COLO829 (cell line): ENCODE measurements at regions not wholly inside any gene's neighbourhood (a gene's known extent, or its start where the extent isn't known, plus 50 kb on each side); places are given as distances from the start of the nearest gene placed in this dataset.
"Not testable (repeated sequence)": the region's sequence is repeated elsewhere in the genome, so short reads cannot be mapped to it uniquely, and the experiment has no call there.

Source experiments
- DNase-seq: peaks from one replicate; pipeline ENCODE4 v3.0.0; 2012; ENCODE audit warnings: low spot score

DNA sequence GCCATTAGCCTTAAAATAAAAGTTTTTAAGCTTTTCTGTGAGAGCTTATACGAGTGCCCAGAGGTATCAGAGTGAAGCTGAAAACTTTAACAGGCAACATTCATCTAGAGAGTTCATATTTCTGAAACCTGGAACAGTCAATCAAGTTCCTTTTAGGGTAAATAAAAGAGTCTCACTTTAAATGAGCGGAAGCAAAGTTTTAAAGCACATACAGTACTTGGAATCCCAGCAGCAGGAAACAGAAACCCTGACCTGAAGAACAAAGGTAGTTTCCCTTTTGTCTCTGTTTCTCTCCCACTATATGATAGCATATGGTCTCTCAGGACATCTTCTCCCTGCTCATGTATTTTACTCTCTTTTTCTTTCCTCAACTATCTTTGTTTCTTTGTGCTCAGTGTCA is 153.0 kb downstream of the ASB9 start:
- no peak for DNase-seq

DNA sequence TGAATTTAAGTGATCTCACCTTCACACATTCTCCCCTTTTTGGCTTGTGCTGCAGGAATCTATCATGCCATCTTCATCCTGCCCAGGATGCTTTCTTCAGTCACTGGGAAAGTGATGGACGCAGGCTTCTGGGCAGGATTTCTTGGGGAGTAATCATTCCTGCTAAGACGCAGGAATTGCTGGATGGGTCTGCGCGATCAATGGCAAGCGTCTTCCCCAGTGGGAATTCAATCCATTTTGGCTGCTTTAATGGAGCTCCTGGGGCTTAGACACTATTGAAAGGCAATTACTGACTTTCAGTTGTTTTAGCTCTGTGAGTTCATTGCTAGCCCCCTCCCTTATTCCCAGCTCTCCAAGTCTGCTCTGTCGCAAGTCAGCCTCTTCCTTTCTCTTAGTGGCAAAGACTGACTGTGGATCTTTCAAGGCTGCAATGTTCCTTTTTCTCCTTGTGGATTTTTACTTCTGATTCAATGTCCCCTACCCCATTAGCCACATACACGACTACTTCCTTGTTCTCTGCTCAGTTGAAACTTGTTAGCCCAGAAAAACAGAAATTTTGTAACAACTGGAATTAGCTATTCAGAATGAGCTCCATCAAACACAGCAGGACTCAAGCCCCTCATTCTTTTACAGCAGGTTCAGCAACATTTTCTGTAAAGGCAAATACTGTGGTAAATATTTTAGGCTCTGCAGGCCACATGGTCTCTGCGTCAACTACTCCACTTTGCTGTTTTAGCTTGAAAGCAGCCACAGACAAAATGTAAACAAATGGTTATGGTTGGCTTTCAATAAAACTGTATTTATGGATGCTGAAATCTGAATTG is 154.9 kb downstream of the ASB9 start:
- DNase-seq = no peak

DNA sequence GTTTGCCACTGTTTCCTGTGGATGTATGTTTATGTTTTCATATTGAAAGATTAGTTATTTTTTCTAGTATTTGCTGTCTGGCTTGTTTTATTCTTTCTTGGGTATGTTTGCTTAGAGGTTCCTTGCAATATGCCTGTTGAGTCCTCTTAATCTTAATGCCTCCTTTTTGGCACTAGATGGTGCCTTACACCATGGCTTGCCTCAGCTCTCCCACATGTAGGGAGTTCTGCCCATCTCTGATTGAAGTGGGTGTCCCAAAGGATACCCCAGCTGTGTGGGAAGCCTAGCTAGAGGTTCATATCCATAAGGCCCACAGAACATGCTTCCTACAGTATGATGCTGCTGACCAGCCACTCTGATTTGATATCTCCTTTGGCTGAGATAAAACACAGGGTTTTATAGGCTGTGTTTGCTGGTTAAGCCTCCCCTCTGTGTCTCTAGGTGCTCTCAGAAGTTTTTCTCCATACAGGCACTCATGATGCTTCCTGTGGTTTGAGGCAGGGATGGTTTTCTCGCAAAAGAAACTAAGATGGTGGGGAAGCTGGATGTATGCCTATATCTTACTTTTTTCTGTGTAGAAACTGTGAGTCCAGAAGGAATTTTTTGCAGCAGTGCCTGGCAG is 162.4 kb downstream of the ASB9 start:
- peak; percentile 2 for DNase-seq

DNA sequence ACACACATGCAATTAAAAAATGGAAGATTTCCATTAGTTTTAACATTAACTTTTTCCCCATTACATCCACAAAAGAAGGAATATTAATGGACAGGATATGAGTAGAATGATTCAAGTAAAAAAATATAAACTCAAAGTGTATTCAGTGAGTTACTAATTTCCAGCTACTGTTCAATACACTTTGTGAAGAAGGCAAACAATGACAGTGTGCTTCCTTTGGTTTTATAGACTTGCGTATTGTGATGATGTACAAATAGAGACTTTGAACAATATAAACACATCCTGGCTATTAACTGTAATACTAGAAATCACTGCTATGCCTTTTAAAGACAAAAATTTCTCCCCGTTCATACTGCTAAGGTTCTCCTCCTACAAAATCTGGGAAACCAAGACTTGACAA is 171.4 kb downstream of the ASB9 start:
- no peak for DNase-seq

DNA sequence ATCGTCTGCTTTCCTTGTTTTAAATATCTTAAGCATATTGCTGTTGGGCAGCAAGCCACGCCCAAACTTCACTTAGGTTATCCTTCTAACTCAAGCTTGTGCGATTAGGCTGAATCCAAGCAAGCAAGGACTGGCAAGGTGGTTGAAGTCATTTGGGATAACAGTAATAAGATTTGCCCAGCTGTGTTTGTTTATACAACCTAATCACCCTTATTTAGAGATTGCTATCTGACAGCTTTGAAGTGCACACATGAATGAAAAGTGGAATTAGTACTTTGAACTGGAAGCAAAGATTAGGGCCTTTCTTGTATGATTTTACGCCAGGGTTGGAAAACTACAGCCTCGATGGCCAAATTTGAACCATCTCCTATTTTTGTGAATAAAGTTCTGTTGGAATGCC is 182.1 kb downstream of the ASB9 start:
- DNase-seq = no peak

DNA sequence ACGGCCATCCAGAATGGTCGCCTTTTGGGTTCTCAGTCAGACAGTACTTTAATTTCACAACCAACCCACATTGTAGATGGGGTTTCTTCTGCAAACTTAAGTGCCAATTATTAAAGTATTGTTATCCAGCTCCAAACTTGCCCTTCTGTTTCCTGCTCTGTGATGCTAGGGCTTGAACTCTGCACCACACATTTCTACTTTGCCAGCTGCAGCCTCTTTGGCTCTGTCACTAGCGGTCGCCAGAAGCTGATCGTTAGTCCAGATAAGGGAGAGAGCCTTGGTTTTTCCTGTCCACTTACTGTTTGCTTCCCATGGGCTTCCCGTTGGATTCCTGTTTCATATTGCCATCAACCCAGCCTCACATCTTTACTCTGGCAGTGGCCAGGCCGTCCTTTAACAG is 196.6 kb downstream of the ASB9 start:
- no peak for DNase-seq

DNA sequence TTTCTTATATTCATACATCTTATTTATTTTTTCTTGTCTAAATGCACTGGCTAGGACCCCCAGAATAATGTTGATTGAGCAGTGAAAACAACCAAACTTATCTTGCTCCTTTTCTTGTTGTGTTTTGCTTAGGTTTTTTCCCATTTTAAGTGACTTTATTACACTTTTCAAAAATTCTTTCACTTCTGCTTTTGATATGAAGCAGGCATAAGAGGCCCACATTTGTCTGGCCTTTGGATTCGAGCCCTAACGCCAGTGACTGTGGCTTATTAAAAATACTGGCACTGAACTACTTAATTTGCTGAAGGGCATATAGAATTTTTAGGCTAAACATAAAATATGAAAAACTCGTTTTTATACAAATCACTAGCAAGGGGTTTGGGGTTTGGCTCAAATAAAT is 197.0 kb downstream of the ASB9 start:
- no peak for DNase-seq

DNA sequence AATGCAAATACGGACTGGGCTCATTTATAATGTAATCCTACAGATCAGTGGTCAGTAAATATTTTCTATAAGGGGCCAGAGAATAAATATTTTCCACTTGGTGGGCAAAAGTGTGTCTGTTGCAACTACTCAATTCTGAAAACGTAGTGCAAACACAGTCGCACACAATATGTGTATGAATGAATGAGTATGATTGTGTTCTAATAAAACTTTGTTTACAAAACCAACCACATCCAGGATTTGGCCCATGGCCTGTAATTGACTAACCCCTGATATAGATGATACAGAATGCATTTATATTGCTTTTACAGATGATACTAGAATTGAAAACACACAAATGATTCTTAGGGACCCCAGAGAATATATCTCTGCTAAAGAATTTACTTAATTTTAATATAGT is 197.6 kb downstream of the ASB9 start:
- no peak for DNase-seq

DNA sequence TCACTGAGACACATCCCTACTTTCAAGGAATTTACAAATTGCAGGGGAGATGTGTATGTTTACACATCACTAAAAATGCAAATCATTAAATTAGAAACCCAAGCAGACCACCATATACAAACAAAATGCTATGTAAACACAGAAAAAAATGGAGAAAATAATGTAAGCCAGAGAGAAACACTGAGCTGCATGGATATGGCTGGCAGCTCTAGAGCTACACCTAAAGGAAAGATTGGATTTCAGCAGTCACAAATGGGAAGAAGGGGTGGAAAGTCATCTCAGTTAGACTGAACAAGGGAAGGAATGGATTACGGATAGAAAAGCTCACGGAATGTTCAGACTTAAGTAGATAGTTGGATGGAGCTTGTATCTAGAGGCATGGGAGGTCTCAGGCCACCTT is 186.3 kb downstream of the MOSPD2 start:
- DNase-seq = peak; percentile 3

DNA sequence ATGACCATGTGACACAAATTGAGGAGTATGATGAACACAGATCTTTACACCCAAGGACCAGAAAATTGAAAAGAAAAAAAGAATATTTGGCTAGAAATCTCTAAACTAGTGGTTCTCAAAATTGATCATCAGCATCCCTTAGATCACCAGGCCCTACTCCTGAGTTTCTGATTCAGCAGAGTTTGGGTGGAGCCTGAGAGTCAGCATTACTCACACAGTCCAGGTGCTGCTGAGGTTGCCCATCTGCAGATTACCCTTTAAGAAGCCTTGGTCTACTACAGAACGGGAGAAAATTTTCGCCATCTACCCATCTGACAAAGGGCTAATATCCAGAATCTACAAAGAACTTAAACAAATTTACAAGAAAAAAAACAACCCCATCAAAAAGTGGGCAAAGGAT is 182.8 kb downstream of the MOSPD2 start:
- DNase-seq = no peak

DNA sequence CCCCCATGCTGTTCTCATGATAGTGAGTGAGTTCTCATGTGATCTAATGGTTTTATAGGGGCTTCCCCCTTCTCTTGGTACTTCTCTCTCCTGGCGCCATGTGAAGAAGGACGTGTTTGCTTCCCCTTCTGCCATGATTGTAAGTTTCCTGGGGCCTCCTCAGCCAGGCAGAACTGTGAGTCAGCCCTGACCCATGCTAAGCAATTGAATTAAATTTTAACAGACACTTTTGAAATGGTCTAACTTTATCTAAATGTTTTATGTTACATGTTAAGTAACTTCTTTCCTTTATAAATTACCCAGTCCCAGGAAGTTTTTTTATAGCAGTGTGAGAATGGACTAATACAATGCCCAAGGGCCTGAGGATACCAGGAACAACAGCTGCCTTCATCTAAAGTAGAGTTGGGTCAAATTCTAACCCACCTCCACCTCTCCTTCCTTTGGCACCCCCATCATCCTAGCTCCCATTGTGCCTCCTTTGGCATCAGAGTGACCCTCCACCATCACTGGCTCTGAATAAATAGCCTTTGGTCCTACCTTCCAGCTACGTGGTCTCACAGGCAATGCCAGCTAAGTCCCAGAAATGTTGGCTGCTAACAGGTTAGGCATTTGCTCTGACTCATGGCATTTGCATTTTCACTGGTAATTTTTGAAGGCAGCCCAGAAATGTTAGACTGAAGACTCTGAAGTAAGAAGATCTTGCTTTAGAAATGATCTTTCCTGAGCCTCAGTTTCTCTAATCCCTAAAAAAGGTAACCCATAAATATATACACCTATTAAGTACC is 182.1 kb downstream of the MOSPD2 start:
- no peak for DNase-seq

DNA sequence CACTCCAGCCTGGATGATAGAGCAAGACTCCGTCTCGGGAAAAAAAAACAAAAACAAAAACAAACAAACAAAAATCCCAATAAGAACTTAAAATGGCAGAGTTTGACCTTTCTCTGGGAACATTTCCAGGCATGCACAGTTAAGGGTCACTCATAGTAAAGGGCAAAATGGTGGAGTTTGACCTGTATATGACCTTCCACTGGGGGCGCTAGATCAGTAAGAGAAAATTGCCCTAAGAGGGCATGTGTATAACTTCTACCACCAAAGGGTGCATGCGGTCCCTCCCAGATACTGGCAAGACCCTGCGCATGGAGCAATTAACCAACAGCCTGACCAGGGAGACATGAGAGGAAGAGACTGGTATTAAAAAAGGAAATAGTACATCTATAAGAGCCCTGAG is 177.2 kb downstream of the MOSPD2 start:
- DNase-seq = no peak

DNA sequence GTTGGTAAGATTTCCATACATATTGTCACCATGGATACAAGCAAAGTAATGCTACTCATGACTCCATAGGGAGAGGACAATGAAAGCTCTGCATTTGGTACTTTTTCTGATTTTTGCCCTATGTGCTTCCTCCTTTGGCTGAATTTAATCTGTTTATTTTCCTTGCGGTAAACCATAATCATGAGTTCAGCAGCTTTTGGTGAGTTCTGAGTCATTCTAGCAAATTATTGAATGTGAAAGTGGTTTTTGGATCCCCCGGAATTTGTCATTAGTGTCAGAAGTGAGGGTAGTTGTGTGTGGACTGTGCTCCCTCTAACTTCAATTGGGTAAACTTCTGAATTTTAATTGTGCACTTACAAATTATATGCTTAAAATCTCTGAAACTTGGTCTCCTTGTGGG is 170.3 kb downstream of the MOSPD2 start:
- DNase-seq = no peak

DNA sequence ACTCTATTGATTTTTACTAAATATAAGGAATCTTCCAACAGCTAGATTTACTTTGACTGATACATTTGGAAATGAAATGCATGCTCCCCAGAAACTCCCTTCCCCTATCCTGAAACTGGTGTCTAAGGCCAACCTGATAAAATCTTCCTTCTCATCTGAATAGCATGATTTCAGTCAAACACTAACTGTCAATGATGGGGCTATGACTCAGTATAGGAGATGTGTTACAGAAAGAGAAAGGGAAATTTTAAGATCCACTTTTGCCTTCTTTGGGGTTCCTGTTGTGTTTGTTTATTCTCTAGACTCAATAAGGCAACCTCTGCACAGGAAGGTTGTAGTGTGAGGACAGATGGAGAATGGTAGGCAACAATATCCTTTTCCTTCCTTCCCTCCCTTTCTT is 160.7 kb downstream of the MOSPD2 start:
- DNase-seq = no peak

DNA sequence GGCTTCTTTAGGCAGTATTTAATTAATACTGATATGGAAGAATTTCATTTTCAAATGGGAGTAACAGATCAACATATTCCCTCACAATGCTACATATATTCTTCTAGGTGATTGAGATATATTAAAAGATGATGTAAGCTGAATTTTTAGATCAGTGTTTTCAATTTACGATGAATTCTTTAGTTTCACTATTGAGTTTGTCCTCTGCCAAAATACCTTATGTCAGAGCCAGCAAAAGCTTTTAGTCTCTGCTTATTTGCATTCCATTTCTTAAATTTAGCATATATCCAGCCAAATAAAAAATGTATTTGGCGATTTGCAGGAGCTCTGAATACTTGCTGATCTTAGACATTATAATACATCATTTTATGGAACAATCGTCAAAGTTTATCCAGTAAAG is 144.3 kb downstream of the MOSPD2 start:
- DNase-seq = no peak

DNA sequence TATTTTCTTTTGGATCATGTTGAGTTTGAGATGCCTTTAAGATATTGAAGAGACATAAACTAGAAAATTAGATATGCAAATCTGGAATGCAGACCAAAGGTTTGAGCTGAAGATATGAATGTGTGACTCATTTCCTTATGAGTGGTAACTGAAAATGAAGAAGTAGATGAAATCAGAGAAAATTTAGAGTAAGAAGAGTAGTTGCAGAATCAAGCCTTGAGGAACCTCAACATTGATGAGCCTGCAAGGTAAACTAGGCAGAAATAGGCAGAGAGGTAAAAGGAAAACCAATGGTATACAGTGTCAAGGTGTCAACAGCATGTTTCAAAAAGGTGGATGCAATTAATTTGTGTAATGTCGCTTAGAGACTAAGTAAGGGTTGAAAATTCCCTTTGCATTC is 142.8 kb downstream of the MOSPD2 start:
- no peak for DNase-seq

DNA sequence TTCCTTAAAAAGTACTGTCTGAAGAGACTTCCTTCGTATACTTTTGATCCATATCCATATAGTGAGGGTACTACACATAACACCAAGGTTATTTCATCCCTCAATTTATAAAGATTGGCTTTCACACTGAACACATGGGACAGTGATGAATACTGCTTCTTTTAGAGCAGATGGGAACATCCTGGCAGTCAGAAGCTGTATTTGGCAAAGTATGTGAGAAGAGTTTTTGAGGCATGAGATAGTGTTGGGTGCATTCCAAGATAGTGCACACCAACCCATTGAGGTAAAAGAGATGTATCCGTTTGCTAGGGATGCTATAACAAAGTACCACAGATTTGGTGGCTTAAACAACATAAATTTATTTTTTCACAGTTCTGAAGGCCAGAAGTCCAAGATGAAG is 141.1 kb downstream of the MOSPD2 start:
- DNase-seq = no peak

DNA sequence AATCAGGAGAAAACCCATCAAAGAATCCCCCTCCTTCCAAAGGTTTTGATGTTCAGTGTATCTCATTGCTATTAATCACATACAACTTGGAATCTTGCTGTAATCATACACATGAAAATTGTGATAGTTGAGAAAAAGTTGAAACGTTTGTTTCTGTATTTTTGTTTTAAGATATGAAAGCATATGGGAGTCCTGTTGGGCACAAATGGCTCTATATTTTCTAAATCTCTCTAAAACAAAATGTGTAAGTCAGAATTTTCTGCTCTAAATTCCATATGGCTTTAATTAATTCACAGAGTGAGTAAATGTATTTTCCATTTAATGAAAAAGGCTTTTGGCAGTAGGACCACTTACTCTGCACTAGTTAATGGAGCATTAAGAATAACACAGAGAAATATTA is 140.2 kb downstream of the MOSPD2 start:
- no peak for DNase-seq

DNA sequence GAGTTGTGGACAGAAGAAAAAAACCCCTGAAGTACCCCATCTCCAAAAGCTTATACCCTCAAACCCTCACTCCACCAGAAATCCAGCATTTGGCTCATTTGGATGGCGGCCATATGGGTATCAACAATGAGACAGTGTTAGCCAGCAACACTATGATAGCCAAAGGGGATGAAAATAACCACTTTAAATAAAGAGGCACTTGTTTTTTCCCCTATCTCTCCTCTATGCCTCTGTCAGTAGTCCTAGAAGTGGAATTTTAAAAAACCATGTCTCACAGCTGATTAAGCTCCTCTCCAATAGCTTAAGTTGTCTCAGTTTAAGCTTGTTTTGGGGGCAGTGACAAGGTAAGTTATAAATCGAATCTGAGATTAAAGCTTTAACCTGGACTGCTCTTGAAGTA is 124.0 kb downstream of the MOSPD2 start:
- peak; percentile 76 for DNase-seq

DNA sequence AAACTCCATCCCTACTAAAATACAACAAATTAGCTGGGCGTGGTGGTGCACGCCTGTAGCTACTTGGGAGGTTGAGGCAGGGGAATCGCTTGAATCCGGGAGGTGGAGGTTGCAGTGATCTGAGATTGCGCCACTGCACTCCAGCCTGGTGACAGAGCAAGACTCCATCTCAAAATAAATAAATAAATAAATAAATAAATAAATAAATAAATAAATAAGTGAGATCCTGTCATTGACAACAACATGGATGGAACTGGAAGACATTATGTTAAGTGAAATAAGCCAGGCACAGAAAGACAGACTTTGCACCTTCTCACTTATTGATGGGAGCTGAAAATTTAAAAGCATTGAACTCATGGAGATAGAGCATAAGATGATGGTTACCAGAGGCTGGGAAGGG is 111.2 kb downstream of the MOSPD2 start:
- DNase-seq = not testable (repeated sequence)
